ENCODE measurements at regions not wholly inside any gene's neighbourhood (a gene's known extent, or its start where the extent isn't known, plus 50 kb on each side); places are given as distances from the start of the nearest gene placed in this dataset.

GRCh38 chr6:65927141-65927540, 220.1 kb upstream of the EYS start:
- no peak for TF ChIP-seq CTCF (IDR thresholded peaks at IDR 0.05; ENCODE audit: borderline replicate concordance, extremely low read depth, low read length, poor library complexity, severe bottlenecking)
- no peak for TF ChIP-seq EZH2 (IDR thresholded peaks at IDR 0.05; ENCODE audit: borderline replicate concordance, low read depth, low read length, severe bottlenecking)
